ENCODE measurements at regions not wholly inside any gene's neighbourhood (a gene's known extent, or its start where the extent isn't known, plus 50 kb on each side); places are given as distances from the start of the nearest gene placed in this dataset.

DNA sequence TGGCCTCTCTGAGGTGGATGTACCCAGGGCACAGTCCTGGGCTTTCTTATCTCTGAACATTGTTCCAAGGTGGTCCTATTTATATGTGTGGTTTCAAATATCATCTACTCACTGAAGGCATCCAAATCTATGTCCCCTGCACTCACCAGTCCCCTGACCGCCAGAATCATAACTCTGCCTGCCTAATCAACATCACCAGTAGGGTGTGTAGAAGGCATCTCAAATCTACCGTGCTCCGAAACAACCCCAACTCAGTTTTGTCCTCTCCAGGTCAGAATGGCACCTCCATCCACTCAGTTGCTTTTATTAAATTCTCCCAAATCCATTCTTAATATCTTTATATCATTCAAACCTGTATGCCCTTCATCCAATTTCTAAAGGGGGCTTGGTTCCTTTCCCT, 536.3 kb downstream of the GRIN2A start:
- no peaks in the 10 kb centered on the region; the same call in 1 of the 2 replicates for H3K9me2 ChIP-seq (ENCODE audit: insufficient read depth)
- ATAC-seq = no peak
- peaks cover 4% of the 10 kb centered on the region for H3K27me3 Mint-ChIP-seq (ENCODE audit: insufficient read depth, low read depth, poor library complexity)
- no peak overlapping the region for H3K4me3 ChIP-seq
- H3K27ac ChIP-seq (ENCODE audit: low read depth) = no peak overlapping the region
- DNase-seq (ENCODE audit: low spot score) = peak; percentile 42
- H3K4me1 ChIP-seq (ENCODE audit: insufficient read depth) = no peaks in the 10 kb centered on the region
- no peak overlapping the region for H3K4me3 Mint-ChIP-seq
- no peaks in the 10 kb centered on the region for H3K36me3 ChIP-seq (ENCODE audit: insufficient read depth)
- TF ChIP-seq, protein P1, sequence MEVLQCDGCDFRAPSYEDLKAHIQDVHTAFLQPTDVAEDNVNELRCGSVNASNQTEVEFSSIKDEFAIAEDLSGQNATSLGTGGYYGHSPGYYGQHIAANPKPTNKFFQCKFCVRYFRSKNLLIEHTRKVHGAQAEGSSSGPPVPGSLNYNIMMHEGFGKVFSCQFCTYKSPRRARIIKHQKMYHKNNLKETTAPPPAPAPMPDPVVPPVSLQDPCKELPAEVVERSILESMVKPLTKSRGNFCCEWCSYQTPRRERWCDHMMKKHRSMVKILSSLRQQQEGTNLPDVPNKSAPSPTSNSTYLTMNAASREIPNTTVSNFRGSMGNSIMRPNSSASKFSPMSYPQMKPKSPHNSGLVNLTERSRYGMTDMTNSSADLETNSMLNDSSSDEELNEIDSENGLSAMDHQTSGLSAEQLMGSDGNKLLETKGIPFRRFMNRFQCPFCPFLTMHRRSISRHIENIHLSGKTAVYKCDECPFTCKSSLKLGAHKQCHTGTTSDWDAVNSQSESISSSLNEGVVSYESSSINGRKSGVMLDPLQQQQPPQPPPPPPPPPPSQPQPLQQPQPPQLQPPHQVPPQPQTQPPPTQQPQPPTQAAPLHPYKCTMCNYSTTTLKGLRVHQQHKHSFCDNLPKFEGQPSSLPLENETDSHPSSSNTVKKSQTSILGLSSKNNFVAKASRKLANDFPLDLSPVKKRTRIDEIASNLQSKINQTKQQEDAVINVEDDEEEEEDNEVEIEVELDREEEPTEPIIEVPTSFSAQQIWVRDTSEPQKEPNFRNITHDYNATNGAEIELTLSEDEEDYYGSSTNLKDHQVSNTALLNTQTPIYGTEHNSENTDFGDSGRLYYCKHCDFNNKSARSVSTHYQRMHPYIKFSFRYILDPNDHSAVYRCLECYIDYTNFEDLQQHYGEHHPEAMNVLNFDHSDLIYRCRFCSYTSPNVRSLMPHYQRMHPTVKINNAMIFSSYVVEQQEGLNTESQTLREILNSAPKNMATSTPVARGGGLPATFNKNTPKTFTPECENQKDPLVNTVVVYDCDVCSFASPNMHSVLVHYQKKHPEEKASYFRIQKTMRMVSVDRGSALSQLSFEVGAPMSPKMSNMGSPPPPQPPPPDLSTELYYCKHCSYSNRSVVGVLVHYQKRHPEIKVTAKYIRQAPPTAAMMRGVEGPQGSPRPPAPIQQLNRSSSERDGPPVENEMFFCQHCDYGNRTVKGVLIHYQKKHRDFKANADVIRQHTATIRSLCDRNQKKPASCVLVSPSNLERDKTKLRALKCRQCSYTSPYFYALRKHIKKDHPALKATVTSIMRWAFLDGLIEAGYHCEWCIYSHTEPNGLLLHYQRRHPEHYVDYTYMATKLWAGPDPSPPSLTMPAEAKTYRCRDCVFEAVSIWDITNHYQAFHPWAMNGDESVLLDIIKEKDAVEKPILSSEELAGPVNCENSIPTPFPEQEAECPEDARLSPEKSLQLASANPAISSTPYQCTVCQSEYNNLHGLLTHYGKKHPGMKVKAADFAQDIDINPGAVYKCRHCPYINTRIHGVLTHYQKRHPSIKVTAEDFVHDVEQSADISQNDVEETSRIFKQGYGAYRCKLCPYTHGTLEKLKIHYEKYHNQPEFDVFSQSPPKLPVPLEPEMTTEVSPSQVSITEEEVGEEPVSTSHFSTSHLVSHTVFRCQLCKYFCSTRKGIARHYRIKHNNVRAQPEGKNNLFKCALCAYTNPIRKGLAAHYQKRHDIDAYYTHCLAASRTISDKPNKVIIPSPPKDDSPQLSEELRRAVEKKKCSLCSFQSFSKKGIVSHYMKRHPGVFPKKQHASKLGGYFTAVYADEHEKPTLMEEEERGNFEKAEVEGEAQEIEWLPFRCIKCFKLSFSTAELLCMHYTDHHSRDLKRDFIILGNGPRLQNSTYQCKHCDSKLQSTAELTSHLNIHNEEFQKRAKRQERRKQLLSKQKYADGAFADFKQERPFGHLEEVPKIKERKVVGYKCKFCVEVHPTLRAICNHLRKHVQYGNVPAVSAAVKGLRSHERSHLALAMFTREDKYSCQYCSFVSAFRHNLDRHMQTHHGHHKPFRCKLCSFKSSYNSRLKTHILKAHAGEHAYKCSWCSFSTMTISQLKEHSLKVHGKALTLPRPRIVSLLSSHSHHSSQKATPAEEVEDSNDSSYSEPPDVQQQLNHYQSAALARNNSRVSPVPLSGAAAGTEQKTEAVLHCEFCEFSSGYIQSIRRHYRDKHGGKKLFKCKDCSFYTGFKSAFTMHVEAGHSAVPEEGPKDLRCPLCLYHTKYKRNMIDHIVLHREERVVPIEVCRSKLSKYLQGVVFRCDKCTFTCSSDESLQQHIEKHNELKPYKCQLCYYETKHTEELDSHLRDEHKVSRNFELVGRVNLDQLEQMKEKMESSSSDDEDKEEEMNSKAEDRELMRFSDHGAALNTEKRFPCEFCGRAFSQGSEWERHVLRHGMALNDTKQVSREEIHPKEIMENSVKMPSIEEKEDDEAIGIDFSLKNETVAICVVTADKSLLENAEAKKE (CRISPR knock-in tag; IDR thresholded peaks at IDR 0.05) = no peak
- TF ChIP-seq NANOG (IDR thresholded peaks at IDR 0.05; ENCODE audit: borderline replicate concordance) (no peak), EZH2 (IDR thresholded peaks at IDR 0.05; ENCODE audit: low read depth, unreplicated experiment) (no peak), ZNF114 (CRISPR knock-in tag; IDR thresholded peaks at IDR 0.05) (no peak)
- TF ChIP-seq, protein P2, sequence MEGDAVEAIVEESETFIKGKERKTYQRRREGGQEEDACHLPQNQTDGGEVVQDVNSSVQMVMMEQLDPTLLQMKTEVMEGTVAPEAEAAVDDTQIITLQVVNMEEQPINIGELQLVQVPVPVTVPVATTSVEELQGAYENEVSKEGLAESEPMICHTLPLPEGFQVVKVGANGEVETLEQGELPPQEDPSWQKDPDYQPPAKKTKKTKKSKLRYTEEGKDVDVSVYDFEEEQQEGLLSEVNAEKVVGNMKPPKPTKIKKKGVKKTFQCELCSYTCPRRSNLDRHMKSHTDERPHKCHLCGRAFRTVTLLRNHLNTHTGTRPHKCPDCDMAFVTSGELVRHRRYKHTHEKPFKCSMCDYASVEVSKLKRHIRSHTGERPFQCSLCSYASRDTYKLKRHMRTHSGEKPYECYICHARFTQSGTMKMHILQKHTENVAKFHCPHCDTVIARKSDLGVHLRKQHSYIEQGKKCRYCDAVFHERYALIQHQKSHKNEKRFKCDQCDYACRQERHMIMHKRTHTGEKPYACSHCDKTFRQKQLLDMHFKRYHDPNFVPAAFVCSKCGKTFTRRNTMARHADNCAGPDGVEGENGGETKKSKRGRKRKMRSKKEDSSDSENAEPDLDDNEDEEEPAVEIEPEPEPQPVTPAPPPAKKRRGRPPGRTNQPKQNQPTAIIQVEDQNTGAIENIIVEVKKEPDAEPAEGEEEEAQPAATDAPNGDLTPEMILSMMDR (conservative IDR thresholded peaks at IDR 0.05; ENCODE audit: low read depth in 2 of 2) = peak; percentile 33 to 55
- peaks cover 3% of the 10 kb centered on the region; the same call in 1 of the 3 replicates for H3K4me1 Mint-ChIP-seq
- no peaks in the 10 kb centered on the region for H3K79me2 ChIP-seq (replicated peaks; ENCODE audit: insufficient read depth)
- peak overlapping the region; percentile 43; the same call in 1 of the 2 replicates for H2AFZ ChIP-seq
- no peak overlapping the region for H3K27ac Mint-ChIP-seq
- H4K20me1 ChIP-seq (replicated peaks; ENCODE audit: insufficient read depth) = no peaks in the 10 kb centered on the region
- H3K36me3 Mint-ChIP-seq (ENCODE audit: low read depth) = no peaks in the 10 kb centered on the region
- no peaks in the 10 kb centered on the region for H3K9me3 Mint-ChIP-seq
- no peak overlapping the region for H3K4me2 ChIP-seq
- H3F3A ChIP-seq (replicated peaks; ENCODE audit: low read depth) = no peaks in the 10 kb centered on the region
- H3K27me3 ChIP-seq (ENCODE audit: insufficient read depth) = no peaks in the 10 kb centered on the region
